ENCODE measurements at regions not wholly inside any gene's neighbourhood (a gene's known extent, or its start where the extent isn't known, plus 50 kb on each side); places are given as distances from the start of the nearest gene placed in this dataset.

DNA sequence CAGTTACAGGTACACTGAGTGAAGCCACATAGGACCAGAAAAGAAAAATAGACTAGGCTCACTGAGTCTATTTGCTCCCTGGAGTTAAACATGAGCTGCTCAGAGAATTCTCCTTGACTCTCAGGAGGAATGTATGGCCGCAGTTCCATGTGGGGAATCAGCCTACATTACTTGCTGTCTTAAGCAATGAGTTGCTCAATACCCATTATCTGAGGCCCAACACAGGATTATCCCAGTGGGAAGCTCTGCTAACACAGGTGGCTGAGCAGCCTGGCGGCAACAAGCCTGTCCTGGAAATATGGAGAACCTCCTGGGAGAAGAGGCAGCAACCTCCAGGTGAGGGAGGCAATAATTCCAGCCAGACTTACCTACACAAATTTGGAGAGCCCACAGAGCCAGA, 177.5 kb upstream of the NREP start:
- no peak overlapping the region for H3K4me3 ChIP-seq (ENCODE audit: low read depth, low read length)
- H3K4me1 ChIP-seq = no peaks in the 10 kb centered on the region
- no peak overlapping the region for H3K4me2 ChIP-seq (ENCODE audit: low read length)
- H3K9ac ChIP-seq = no peak overlapping the region
- no peaks in the 10 kb centered on the region for H3K27me3 ChIP-seq (ENCODE audit: control insufficient read depth, insufficient read depth, low read length)
- H2AFZ ChIP-seq = no peak overlapping the region
- TF ChIP-seq, protein P1, sequence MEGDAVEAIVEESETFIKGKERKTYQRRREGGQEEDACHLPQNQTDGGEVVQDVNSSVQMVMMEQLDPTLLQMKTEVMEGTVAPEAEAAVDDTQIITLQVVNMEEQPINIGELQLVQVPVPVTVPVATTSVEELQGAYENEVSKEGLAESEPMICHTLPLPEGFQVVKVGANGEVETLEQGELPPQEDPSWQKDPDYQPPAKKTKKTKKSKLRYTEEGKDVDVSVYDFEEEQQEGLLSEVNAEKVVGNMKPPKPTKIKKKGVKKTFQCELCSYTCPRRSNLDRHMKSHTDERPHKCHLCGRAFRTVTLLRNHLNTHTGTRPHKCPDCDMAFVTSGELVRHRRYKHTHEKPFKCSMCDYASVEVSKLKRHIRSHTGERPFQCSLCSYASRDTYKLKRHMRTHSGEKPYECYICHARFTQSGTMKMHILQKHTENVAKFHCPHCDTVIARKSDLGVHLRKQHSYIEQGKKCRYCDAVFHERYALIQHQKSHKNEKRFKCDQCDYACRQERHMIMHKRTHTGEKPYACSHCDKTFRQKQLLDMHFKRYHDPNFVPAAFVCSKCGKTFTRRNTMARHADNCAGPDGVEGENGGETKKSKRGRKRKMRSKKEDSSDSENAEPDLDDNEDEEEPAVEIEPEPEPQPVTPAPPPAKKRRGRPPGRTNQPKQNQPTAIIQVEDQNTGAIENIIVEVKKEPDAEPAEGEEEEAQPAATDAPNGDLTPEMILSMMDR (IDR thresholded peaks at IDR 0.05) = no peak
- H3K79me2 ChIP-seq = no peaks in the 10 kb centered on the region
- H3K27ac ChIP-seq = no peak overlapping the region
- no peaks in the 10 kb centered on the region for H3K36me3 ChIP-seq (ENCODE audit: control insufficient read depth, insufficient read depth, low read length)
- no peaks in the 10 kb centered on the region for H3K9me3 ChIP-seq (ENCODE audit: control insufficient read depth, low read length)

- no peak overlapping the region for H3K9ac ChIP-seq
- H3K27me3 ChIP-seq (ENCODE audit: control insufficient read depth, insufficient read depth, low read length) = no peaks in the 10 kb centered on the region
- no peaks in the 10 kb centered on the region for H3K9me3 ChIP-seq (ENCODE audit: control insufficient read depth, low read length)
- H2AFZ ChIP-seq = no peak overlapping the region
- no peaks in the 10 kb centered on the region for H3K36me3 ChIP-seq (ENCODE audit: control insufficient read depth, insufficient read depth, low read length)
- H3K79me2 ChIP-seq = no peaks in the 10 kb centered on the region
- no peak overlapping the region for H3K4me2 ChIP-seq (ENCODE audit: low read length)
- H3K27ac ChIP-seq = no peak overlapping the region
- H3K4me3 ChIP-seq (ENCODE audit: low read depth, low read length) = no peak overlapping the region
- no peaks in the 10 kb centered on the region for H3K4me1 ChIP-seq
- TF ChIP-seq, protein P1 (IDR thresholded peaks at IDR 0.05) = no peak
Observed at GRCh38 chr5:111933086-111933485, 176.1 kb upstream of the NREP start.

DNA sequence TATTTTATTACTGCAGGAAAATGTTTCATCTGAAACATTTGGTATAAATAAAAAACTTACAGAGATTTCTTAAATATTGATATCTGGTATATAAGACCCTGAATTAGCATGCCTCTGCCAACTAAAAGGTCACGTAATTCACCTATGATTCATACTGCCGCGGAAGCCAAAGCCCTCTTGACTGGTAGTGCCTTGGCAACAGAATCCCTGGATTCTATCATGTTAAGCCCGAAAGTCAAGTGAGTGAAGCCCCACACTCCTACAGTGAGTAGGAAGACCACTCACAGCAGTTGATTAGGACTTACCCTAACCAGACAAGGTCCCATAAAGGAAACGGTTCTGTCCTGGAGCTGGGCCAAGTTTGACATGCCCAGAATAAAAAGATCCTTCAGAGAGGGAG, 175.6 kb upstream of the NREP start:
- no peaks in the 10 kb centered on the region for H3K9me3 ChIP-seq (ENCODE audit: control insufficient read depth, low read length)
- TF ChIP-seq, protein P1 (IDR thresholded peaks at IDR 0.05) = no peak
- H3K27ac ChIP-seq = no peak overlapping the region
- no peak overlapping the region for H3K4me2 ChIP-seq (ENCODE audit: low read length)
- no peaks in the 10 kb centered on the region for H3K27me3 ChIP-seq (ENCODE audit: control insufficient read depth, insufficient read depth, low read length)
- H3K4me1 ChIP-seq = no peaks in the 10 kb centered on the region
- no peaks in the 10 kb centered on the region for H3K36me3 ChIP-seq (ENCODE audit: control insufficient read depth, insufficient read depth, low read length)
- no peaks in the 10 kb centered on the region for H3K79me2 ChIP-seq
- H3K4me3 ChIP-seq (ENCODE audit: low read depth, low read length) = no peak overlapping the region
- H2AFZ ChIP-seq = no peak overlapping the region
- no peak overlapping the region for H3K9ac ChIP-seq

DNA sequence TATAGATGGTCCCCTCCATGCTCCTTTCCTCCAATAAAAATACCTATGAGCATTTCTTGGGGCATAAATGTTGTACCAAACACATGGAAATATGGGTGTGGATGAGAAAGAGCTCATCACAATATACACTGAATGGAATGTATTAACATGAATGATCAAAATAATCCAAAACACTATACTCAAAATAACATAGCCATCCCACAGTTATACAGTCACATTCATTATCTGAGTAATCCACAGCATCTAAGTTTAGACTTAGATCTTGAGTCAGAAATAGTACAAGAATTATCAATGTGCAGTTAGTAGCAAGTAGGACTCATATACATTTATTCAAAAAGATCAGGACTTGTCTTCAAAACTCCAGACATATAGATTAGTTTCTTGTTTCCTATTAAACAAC, 175.2 kb upstream of the NREP start:
- no peak overlapping the region for H3K4me3 ChIP-seq (ENCODE audit: low read depth, low read length)
- TF ChIP-seq, protein P1 (IDR thresholded peaks at IDR 0.05) = no peak
- no peak overlapping the region for H3K27ac ChIP-seq
- H3K4me2 ChIP-seq (ENCODE audit: low read length) = no peak overlapping the region
- no peaks in the 10 kb centered on the region for H3K4me1 ChIP-seq
- H3K9ac ChIP-seq = no peak overlapping the region
- H2AFZ ChIP-seq = no peak overlapping the region
- H3K27me3 ChIP-seq (ENCODE audit: control insufficient read depth, insufficient read depth, low read length) = no peaks in the 10 kb centered on the region
- H3K36me3 ChIP-seq (ENCODE audit: control insufficient read depth, insufficient read depth, low read length) = no peaks in the 10 kb centered on the region
- H3K79me2 ChIP-seq = no peaks in the 10 kb centered on the region
- no peaks in the 10 kb centered on the region for H3K9me3 ChIP-seq (ENCODE audit: control insufficient read depth, low read length)

DNA sequence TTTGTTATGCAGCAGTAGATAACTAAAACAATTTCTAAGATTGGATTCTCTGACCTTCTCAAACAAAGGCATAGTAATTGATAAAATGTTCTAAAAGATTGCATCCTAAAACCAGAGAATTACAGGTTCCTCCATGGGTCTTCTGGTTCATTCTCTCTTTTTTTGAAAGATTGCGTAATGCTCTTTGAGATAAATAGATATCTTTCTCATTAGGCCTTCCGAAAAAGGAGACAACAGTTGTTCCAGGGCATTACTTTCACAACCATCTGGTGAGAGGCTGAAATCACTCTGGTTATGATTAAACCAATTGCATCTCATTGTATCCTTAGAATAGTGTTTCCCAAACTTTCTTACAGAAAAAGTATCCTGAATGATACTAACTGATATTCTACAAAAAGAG, 174.7 kb upstream of the NREP start:
- Histone ChIP-seq H3K9ac (no peak overlapping the region), H3K4me2 (ENCODE audit: low read length) (no peak overlapping the region), H3K79me2 (no peaks in the 10 kb centered on the region), H3K27ac (no peak overlapping the region), H3K4me3 (ENCODE audit: low read depth, low read length) (no peak overlapping the region), H3K36me3 (ENCODE audit: control insufficient read depth, insufficient read depth, low read length) (no peaks in the 10 kb centered on the region), H3K4me1 (no peaks in the 10 kb centered on the region), H3K9me3 (ENCODE audit: control insufficient read depth, low read length) (no peaks in the 10 kb centered on the region), H3K27me3 (ENCODE audit: control insufficient read depth, insufficient read depth, low read length) (no peaks in the 10 kb centered on the region), H2AFZ (no peak overlapping the region)
- TF ChIP-seq, protein P1 (IDR thresholded peaks at IDR 0.05) = no peak

All from parathyroid adenoma (tissue), 2 donors.